ENCODE measurements at regions not wholly inside any gene's neighbourhood (a gene's known extent, or its start where the extent isn't known, plus 50 kb on each side); places are given as distances from the start of the nearest gene placed in this dataset.

GRCh38 chr5:175246242-175246888 lies 197.6 kb downstream of the DRD1 start:
- intact Hi-C loops (cut with DNase I; ENCODE audit: low total_unique reads): no loop called here
- Histone ChIP-seq H3K27me3 (peaks cover 0 to 5% of the 10 kb centered on the region in 2 donors), H3K36me3 (no peaks in the 10 kb centered on the region), H3K27ac (no peak overlapping the region), H3K9me3 (no peaks in the 10 kb centered on the region), H3K4me3 (no peak overlapping the region), H3K4me1 (no peaks in the 10 kb centered on the region)
- no peak for DNase-seq (ENCODE audit: low spot score in 2 of 2)
- no peak for TF ChIP-seq CTCF (IDR thresholded peaks at IDR 0.05)
- TF ChIP-seq POLR2A (IDR thresholded peaks at IDR 0.05): no peak
- no peak for TF ChIP-seq POLR2AphosphoS5 (IDR thresholded peaks at IDR 0.05)

DNA sequence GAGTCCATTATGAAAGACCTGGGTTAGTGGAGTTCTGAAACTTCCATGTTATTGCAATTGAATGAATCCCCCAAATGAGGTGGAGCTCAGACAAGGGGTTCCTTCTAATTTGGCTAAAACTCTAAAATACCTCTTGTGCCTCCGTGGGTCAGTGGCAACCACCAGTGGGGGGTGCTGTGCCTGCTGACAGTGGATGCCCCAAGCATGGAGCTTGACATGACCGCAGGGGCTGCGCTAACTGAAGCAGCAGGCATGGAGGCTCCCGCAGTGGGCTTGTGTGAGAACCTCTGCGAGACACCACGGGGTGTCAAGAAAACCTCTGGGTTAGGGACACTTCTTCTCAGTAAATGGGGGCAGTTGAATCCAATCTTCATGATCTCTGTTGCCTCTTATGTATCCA lies 200.5 kb downstream of the DRD1 start:
- no peak overlapping the region for H3K4me3 ChIP-seq
- no peak for DNase-seq (ENCODE audit: low spot score in 2 of 2)
- no peaks in the 10 kb centered on the region for H3K9me3 ChIP-seq
- intact Hi-C loops (cut with DNase I; ENCODE audit: low total_unique reads): no loop called here
- no peaks in the 10 kb centered on the region for H3K36me3 ChIP-seq
- no peak for TF ChIP-seq POLR2AphosphoS5 (IDR thresholded peaks at IDR 0.05)
- TF ChIP-seq POLR2A (IDR thresholded peaks at IDR 0.05): no peak
- TF ChIP-seq CTCF (IDR thresholded peaks at IDR 0.05): no peak
- no peaks in the 10 kb centered on the region for H3K4me1 ChIP-seq
- H3K27me3 ChIP-seq: peaks cover 0 to 5% of the 10 kb centered on the region in 2 donors
- H3K27ac ChIP-seq: no peak overlapping the region

GRCh38 chr5:175242207-175242606 lies 201.8 kb downstream of the DRD1 start:
- DNase-seq (ENCODE audit: low spot score in 2 of 2): no peak
- TF ChIP-seq CTCF (IDR thresholded peaks at IDR 0.05): no peak
- TF ChIP-seq POLR2A (IDR thresholded peaks at IDR 0.05): no peak
- no peak for TF ChIP-seq POLR2AphosphoS5 (IDR thresholded peaks at IDR 0.05)
- Histone ChIP-seq H3K9me3 (no peaks in the 10 kb centered on the region), H3K4me1 (no peaks in the 10 kb centered on the region), H3K27ac (no peak overlapping the region), H3K36me3 (no peaks in the 10 kb centered on the region), H3K4me3 (no peak overlapping the region), H3K27me3 (peaks cover 0 to 9% of the 10 kb centered on the region in 2 donors)
- intact Hi-C loops (cut with DNase I; ENCODE audit: low total_unique reads): no loop called here

DNA sequence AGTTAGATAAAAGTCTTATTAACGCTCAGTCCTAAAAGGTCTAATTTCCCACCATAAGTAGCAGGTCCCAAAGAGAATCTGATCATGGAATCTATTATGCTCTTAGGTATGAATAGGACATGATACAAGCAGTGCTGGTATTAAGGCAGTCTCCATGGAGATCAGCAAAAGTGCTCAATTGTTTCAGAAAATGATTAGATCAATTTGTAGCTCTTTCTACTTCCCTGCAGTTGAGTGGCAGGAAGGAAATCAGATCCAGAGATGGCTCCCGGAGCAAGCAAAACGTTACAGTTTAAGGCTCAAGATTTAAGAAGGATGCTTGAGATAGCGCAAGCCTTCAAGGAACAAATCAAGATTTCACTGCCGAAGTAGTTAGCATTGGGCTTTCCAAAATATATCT lies 205.7 kb downstream of the DRD1 start:
- H3K9me3 ChIP-seq: no peaks in the 10 kb centered on the region
- H3K27me3 ChIP-seq: peaks cover 0 to 9% of the 10 kb centered on the region in 2 donors
- no peak for DNase-seq (ENCODE audit: low spot score in 2 of 2)
- no peaks in the 10 kb centered on the region for H3K4me1 ChIP-seq
- H3K27ac ChIP-seq: no peak overlapping the region
- no peak for TF ChIP-seq CTCF (IDR thresholded peaks at IDR 0.05)
- TF ChIP-seq POLR2AphosphoS5 (IDR thresholded peaks at IDR 0.05): no peak
- TF ChIP-seq POLR2A (IDR thresholded peaks at IDR 0.05): no peak
- no peak overlapping the region for H3K4me3 ChIP-seq
- intact Hi-C loops (cut with DNase I; ENCODE audit: low total_unique reads): no loop called here
- no peaks in the 10 kb centered on the region for H3K36me3 ChIP-seq

GRCh38 chr5:175236176-175236575 lies 207.8 kb downstream of the DRD1 start:
- TF ChIP-seq POLR2A (IDR thresholded peaks at IDR 0.05) (no peak), POLR2AphosphoS5 (IDR thresholded peaks at IDR 0.05) (no peak), CTCF (IDR thresholded peaks at IDR 0.05) (no peak)
- Histone ChIP-seq H3K27me3 (peaks cover 0 to 4% of the 10 kb centered on the region in 2 donors), H3K4me1 (no peaks in the 10 kb centered on the region), H3K36me3 (no peaks in the 10 kb centered on the region), H3K4me3 (no peak overlapping the region), H3K27ac (no peak overlapping the region), H3K9me3 (no peaks in the 10 kb centered on the region)
- intact Hi-C loops (cut with DNase I; ENCODE audit: low total_unique reads): no loop called here
- no peak for DNase-seq (ENCODE audit: low spot score in 2 of 2)

Measured in breast epithelium (tissue), 4 donors.